Globus pallidus (tissue), 1 donor: ENCODE measurements at regions not wholly inside any gene's neighbourhood (a gene's known extent, or its start where the extent isn't known, plus 50 kb on each side); places are given as distances from the start of the nearest gene placed in this dataset.
A peak's percentile ranks its signal among the peaks of the same experiment; 100 is the strongest.
"Not testable (repeated sequence)": the region's sequence is repeated elsewhere in the genome, so short reads cannot be mapped to it uniquely, and the experiment has no call there.

Source experiments
- DNase-seq: peaks from one replicate; pipeline ENCODE4 v3.0.0-alpha.2; 2015; ENCODE audit warnings: low spot score

DNA sequence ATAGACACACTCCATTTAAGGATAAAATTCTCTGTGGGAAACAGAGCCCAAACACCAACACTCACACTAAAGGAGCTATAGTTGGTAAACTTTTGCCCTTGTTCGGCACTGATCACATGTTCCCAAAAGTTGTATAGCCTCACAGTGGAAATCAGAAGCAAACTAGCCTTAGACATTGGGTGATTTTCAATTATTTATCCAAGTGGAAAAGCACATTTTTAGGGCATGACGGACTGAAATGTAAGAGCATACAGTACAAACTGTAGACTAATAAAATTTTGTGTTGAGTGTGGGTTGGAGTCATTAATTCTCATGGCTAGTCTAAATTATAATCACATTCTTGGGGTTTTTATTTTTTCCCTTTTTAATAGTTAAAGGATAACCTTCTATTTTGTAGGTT, 202.4 kb downstream of the MOXD1 start:
- DNase-seq = no peak

DNA sequence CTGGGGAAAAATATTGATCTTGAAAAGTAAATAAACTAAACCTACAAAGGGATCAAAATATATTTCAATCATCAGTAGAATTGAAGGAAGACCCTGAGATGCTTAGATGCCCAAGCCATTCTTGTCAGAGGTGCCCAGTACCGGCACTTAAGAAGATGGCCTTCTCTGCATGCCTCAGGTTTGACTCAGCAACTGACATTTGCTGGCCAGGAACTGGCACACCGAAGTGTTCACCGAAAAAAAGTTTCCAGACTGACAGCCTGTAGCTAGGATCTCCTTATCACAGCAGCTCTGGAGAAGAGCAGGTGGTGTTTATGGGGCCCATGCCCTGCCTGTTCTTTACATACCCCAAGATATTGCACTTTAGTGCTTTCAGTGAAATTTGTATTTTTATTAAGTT, 203.2 kb downstream of the MOXD1 start:
- DNase-seq = no peak

DNA sequence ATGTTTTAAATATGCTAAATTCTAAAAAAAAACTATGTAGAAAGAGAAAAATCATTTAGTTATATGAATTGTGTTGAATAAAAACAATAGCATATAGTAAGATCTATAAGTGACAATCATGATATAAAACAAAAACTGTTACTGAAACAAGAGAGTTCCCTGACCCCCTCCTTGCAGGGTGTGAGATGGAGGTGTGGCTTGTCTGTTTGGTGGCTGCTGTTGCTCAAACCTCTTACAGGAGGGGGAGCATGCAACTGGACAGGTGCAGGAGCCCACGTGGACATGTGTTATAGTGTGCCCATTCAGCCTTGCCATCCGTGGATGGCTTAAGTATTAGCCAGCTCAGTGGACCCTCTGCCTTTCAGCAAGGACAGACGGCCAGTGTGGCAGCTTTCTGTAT, 206.7 kb downstream of the MOXD1 start:
- DNase-seq = no peak

DNA sequence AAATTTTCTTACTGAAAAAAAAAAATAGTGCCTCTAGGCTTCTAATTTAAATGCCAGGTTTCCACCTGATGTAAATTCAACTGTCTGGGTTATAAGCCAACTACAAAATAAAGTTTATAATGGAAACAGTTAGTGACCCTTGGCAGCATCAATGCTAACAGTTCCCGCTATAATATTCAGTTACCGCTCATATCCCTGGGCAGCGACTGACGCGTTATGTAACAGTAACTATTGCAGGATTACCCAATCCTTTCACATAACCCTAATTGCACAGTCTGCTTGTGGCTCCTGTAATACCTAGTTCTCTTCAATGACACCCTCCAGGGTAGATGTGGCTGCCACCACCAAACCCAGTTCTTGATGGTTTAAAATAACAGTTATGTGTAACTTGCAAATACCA, 208.6 kb downstream of the MOXD1 start:
- DNase-seq = no peak

DNA sequence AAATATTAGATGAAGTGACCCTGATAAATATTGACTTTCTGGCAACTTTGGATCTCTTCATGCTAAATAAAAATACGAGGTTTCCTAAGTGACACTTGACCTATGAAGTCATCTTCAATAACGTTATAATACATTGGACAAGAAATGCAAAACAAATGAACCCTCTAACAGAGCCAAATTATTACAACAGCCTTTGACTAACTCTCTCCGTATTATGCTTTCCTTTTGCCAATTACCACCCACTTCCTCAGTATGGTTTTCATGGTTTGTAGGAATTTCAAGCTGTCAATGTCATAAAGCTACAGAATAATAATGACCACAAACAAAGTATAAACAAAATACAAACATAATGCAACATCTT, 210.5 kb downstream of the MOXD1 start:
- DNase-seq = no peak

DNA sequence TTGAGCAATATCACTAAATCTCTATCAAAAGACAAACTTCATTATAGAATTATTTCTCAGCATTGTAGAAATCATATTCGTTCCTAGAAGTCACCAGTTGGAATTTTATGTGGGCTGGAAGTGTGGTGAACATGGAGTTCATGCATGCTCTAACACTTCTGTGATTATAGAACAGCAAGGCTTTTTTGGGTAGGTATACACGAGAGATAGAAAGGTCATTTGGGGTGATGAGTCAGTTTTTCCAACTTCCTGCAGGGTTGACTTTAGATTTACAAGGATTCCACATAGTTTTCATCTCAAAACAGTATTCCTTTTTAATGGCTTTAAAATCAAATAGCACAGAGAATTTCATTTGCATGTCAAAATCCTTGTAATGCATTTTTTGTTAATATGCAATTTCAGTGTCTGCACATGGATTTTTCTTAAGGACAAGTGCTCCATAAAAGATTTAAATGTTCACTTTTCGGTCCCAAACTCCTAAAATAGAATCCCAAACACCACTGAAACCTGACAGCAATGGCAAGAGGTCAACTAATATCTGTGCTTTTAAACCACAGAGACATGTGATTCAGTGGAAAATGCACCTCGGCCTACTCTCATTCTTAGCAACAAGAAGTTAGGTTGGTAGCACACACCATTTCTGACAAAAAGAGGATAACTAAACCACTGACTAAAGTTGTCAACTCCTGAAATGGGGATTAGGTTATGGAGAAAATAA, 211.0 kb downstream of the MOXD1 start:
- DNase-seq = no peak

DNA sequence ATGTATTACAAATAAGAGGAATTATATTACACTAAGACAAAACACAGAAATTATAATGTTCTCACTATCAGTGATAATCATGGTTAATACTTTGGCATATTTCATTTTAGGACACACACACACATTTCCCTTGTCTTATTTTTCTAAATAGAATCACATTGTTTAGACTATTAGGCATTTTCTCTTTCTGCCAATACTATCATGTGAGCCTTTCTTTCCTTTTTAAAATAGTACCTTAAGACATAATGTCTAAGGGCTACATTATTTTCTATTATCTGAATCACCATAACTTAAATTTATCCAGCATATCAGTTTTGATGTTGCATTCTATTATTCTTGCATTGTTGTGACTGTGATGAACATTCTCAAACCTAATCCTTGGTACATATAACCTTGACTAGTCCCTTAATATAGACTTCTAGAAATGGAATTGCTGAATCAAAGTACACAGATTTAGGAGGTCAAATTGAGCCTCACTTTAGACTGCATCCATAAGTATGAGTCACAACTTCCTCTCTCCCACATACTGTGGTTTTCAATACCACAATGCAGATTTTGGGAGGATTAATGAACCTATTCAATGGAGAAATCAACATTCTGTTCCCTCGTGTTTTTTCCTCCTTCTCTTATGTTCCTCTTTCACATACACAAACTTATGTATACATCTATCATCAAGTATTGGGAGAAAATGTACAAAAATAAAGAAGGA, 212.6 kb downstream of the MOXD1 start:
- DNase-seq = no peak

DNA sequence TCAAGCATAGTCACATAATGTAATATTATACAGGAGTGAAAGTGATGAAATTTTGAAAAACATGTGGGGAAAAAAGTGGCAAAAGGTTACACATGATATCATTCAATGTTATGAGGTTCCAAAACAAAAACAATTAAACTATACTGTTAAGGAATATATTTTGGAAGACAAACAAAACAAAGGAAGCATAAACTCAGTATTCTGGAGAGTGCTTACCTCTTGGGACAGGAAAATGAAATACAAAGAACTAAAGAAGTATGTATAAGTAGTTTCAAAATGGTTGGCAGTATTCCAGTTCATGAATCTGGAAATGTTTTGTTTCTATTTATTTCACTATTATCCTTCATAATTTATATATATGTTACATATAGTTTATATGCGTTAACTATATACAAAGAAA, 213.5 kb downstream of the MOXD1 start:
- DNase-seq = no peak

DNA sequence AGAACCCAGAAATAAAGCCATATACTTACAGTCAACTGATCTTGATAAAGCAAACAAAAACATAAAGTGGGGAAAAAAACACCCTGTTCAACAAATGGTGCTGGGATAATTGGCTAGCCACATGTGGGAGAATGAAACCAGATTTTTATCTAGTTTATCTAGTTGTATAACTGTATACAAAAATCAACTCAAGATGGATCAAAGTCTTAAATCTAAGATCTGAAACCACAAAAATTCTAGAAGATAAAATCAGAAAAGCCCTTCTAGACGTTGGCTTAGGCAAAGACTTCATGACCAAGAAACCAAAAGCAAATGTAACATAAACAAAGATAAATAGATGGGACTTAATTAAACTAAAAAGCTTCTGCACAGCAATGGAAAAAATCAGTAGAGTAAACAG, 216.3 kb downstream of the MOXD1 start:
- not testable (repeated sequence) for DNase-seq

DNA sequence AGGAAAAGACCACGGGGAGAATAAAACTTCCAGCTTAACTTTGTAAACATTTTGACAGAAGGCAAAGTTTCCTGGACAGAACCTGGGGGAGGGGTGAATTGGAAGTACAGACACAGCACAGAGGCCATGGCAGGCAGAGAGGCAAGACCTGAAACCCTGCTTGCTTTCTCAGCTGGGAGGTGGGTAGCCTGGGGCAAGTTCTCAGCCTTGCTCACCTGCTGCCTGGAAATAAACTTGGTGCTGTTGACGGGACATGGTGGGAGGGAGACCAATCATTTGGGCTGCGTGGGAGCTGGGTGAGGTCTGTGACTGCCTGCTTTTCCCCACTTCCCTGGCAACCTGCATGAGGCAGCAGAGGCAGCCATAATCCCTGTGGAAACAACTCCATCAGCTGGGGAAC, 221.3 kb downstream of the MOXD1 start:
- DNase-seq = no peak

DNA sequence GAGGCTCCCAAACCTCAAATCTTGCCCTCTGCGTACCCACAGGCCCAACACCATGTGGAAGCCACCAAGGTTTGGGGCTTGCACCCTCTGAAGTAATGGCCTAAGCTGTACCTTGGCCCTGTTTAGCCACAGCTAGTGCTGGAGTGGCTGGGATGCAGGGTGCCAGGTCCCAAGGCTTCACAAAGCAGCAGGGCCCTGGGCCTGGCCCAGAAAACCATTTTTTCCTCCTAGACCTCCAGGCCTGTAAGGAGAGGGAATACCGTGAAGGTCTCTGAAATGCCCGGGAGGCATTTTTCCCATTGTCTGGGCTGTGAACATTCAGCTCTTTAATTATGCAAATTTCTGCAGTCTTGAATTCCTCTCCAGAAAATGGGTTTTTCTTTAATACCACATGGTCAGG, 223.7 kb upstream of the CCN2 start:
- no peak for DNase-seq

DNA sequence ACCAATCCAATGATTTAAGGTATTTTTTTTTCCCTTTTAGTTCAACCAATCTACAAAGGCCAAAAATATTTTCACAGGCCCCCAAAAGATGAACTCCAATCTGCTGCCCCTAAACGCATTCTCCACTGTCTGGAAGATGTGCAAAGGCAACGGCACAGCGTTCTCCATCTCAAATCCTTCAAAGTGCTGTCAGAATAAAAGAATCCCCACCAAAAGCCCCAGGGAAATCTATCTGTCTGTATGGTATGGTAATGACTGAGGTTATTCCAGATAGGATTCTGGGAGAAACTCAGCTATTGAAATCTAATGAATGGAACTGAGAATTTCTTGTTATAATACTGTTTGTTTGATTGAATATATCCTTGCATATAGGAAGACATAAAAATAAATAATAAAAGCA, 217.8 kb upstream of the CCN2 start:
- DNase-seq = no peak

DNA sequence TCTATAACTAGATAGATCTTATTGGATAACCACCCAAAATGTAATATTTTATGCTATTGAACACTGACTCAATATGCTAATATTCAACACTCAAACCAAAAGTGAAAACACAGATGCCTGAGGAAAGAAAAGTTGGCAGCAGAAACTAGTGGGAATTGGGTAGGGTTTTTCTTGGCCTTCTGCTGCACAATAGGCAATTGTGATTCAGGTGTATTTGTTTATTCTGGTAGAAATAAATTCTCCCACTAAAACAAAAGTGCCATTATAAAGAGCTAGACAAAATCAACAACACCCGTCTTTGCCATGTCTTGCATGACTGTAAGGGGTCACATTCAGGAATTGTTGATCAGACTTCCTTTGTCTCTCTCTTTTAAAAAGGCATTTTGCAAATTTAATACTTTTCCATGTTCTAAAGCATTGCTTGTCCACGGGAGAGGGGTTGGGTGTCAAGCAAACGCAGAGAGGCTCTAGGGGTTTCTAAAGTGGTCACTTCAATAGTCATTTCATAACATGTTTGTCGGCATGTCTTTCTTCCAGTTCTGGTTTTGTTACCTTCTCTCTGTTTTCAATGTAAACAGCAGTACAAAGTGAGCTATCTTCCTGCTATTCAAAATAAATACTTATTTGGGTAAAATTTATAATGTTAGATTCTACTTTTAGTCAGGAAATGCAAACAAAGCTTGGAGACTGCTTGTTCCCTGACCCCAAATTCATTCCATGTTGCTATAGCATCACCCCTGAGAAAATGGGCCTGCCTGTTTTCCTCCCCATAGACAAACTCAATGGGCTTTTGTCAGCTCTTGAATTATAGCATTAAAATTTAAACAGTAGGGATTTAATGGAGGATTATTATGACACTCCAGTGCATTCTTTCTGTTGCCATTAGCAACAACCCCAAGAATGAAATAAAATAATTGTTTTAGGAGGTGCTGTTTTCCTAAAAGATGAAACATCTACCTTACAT, 217.0 kb upstream of the CCN2 start:
- peak; percentile 3 for DNase-seq

DNA sequence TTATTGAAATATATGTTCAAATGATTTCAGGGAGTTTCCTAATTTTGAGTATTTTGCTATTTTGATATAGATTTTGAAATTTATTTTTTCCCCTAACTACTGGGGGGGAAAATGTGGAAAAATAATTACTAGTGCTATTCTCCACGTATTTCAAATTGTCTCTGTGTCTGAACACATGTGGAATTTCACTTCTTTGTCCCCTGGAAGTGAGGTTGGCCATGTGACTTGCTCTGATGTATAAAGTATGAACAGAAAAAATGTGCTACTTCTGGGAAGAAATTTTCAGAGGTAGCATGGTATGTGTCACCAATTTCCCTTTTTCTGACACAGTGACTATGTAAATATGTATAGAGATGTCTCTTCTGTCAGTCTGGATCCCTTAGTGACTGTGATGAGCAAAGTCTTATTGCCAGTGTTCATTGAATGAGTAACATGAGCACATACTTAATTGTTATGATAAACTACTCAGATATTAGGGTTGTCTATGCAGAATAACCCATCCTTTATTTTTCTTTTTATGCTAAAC, 215.4 kb upstream of the CCN2 start:
- no peak for DNase-seq

DNA sequence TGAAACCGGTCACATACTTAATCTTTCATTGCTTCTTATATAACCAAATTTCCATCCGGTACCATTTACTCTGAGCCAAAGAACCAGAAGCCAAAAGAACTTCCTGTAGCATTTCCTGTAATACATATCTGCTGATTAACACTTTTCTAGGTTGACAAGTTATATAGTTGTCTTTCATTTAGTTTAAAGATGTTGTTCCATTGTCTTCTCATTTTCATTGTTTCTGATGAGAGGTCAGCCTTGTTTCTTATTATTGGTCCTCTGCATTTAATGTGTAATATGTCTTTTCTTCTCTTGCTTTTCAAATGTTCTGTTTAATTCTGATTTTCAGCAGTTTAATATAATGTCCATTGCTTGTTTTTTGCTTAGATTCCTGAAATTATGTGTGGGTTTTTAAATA, 214.5 kb upstream of the CCN2 start:
- DNase-seq = no peak

DNA sequence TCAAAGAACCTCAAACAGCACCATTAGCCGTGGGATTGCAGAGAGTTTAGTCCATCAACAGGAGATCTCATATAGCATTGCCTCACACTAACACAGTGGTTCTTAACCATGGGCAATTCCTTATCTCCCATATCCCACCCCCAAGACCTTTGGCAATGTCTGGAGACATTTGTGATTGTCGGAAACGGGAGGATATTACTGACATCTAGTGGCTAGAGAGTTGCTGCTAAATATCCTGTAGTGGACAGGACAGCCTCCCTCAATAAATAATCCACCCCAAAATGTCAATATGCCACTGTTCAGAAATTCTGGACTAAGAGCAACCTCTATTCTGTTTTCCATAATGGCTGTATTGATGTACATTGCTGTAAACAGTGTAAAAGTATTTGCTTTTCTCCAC, 210.1 kb upstream of the CCN2 start:
- peak; percentile 65 for DNase-seq

DNA sequence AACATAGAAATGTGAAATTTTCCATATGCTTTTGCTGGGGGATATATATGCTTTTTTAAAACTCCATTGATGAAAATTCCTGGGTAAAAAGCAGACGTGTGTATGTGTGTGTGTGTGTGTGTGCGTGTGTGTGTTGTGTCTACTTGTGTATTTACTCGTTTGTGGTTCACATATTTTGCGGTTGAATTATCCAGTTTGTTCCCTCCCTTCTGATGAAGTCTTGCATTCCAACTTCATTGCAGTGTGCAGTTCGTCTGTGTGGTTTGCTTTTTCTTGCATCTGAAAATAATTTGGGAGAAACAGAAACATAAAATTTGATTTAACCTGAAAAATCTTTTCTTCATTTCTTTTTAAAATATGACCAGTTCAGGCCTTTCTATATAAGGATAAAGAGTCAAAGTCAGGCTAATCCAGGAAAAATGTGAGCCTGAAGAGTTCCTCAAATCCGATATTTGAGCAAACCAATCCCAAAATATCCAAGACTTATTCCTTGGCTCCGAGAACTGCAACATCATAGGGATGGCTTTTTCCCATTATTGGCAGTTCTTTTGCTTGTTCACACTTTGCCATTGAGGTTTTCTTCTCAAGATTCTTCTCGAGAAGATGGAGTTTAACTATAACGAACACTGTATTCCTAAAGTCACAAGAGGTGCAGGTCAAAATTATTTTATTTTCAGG, 202.2 kb upstream of the CCN2 start:
- DNase-seq = no peak

DNA sequence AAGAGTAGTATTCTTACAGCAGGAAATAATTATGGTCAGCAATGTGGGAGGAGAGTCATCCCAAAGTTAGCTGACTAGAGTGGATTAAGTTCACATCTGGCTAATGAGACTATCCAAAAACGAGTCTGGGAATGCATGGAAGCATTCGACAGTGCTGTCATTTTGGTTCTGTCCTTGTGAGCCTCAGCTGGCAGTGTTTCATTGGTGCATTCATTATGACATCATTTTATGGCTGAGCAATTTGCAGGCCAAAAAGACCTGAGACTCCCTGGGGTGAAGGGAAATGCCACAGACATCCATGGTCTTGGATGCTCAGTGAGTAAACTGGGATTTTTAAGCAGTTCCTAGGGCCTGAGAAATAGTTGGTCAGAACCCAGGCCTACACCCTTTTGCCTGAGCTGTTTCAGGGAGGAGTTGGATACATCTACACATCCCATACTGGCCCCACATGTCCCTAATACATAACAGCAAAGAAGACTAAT, 196.4 kb upstream of the CCN2 start:
- DNase-seq = no peak

DNA sequence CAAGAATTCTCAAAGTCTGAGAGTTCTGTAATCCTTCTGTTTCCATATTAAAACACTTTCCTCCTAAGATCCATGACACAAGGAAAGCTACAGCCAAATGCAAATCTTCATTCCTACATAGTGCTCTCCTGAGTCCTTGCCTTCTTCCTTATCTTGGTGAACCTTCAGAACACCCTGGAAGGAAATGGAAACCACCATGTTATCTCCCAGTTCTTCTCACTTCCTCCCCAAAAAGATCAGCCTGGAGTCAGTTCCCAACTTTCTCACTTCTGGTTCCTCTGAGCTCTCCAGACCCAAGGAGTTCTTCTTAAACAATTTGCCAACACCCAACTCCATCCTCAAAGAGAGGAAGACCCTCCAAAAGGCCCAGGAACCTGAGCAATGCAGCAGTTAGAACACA, 193.3 kb upstream of the CCN2 start:
- no peak for DNase-seq

DNA sequence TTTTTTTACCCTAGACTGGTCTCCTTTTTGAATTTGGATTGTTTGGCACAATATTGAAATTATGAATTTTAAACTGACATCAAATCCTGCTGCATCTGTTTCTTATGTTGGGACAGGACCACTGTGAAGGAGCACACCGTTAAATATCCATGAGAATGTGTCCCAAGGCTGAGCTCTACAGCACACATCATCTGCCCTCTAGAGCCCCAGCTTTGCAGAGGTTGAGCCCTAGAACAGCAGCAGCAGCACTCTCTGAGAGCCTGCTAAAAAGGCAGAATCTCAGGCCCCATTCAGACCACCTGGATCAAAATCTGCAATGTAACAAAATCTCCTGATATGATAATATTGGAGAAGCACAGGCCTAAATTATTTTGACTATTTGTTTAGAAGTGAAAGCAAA, 192.1 kb upstream of the CCN2 start:
- no peak for DNase-seq

DNA sequence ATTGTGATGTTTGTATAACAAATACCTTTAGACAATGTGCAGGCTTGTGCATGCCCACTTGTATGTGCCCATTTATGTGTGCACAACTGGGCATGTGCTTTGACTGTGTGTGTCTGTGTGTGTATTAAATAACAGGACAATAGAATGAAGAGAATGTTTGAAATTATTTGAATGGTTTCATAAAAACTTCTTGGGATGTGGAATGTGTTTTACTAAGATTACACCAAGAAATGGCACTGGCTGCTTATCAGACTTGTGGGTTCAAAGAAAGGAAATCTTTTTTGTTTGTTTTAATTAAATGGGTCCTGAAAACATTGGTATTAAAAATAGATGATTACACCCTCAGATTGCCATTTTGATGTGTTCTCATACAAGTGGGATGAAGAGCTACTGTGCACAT, 191.6 kb upstream of the CCN2 start:
- DNase-seq = no peak

DNA sequence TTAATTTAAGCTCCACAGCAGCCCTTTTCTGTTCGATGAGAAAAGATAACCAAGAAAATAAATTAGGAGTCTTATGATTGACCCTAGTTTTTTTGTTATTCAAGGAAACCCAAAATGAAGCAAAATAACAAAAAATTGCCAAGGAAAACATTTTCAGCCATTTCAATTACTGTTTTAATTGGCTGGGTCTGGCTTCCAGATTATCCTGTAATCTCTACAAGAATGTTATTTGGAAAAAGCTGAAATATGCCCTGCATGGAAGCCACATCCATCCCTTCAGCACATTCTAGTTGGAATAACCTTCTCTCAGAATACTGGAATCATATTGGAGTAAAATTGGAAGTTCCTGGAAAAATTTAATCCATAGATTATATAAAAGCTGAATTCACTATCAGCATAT, 191.1 kb upstream of the CCN2 start:
- DNase-seq = no peak
